GM18867 (cell line): ENCODE measurements at regions not wholly inside any gene's neighbourhood (a gene's known extent, or its start where the extent isn't known, plus 50 kb on each side); places are given as distances from the start of the nearest gene placed in this dataset.

Source experiments
- ATAC-seq: cut with Tn5 transposase; IDR thresholded peaks from one replicate; pipeline ENCODE4 v1.9.1; 2021; ENCODE audit warnings: mild to moderate bottlenecking, moderate library complexity; ENCODE audit not compliant: unreplicated experiment

- ATAC-seq: no peak
Measured at GRCh38 chr6:103255132-103255531, 1604.6 kb downstream of the HACE1 start.

DNA sequence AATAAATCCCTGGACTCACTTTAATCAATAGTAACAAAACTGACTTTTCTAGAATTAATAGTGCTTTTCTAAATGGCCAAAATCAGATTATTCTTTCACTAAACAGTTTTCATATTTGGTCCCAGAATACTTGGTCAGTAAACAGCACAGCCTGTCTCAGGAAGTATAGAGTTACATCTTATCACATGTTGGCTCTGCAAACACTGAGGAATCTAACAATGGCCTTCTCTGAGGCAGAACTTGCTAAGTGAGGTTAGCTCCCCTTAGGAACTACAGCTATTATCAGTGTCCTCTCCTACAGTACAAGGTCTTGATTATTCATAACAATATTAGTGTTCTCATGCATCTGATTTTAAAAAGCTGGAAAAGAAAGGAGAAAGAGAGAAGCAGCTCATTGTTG is 1622.8 kb downstream of the HACE1 start:
- ATAC-seq: no peak

- no peak for ATAC-seq
Measured at GRCh38 chr6:103231181-103231580, 1628.5 kb downstream of the HACE1 start.

DNA sequence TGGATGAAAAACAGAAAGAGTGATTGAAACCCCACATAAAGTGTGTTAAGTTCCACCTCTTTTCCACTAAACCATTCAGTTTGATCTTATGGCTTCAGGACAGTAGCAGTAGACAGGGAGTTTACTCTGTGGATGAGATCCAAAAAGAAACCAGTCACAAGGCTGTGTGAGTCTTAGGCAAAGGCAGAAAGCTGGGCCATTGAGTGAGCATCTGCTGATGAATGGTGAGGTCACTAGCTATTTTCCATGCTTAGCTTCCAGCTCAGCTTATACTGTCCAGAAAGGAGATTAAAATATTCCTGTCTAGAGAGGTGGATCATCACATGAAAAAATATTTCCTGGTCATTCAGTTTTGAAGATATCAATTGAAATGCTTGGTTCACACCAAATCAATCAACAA is 1643.9 kb downstream of the HACE1 start:
- no peak for ATAC-seq

- no peak for ATAC-seq
Measured at GRCh38 chr6:103210686-103211085, 1649.0 kb downstream of the HACE1 start.

DNA sequence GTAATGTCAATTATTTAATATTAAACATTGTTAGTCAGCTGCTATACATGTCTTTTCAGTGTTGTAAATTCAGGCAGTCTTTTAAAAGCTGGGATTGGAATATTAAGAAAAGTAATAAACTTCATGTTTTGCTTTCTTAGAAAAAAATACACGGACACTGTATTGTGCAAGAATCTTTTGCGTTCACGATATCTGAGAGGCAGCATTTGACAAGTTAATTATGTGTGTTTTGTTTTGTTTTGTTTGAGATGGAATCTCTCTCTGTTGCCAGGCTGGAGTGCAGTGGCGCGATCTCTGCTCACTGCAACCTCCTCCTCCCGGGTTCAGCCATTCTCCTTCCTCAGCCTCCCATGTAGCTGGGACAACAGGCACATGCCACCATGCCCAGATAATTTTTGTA is 1661.3 kb downstream of the HACE1 start:
- ATAC-seq: no peak

DNA sequence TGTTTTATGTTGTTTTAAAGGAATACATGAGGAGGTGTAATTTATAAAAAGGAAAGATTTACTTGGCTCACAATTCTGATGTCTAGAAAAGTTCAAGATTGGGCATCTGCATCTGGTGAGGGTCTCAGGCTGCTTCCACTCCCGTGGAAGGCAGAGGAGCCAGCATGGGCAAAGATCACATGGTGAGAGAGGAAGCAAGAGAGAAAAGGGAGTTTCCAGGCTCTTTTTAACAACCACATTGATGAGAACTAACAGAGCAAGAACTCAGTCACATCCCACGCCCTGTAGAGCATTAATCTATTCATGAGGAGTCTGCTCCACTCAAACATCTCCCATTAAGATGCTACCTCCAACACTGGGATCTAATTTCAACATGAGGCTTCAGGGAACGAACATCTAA is 1666.3 kb downstream of the HACE1 start:
- ATAC-seq: peak; percentile 40

DNA sequence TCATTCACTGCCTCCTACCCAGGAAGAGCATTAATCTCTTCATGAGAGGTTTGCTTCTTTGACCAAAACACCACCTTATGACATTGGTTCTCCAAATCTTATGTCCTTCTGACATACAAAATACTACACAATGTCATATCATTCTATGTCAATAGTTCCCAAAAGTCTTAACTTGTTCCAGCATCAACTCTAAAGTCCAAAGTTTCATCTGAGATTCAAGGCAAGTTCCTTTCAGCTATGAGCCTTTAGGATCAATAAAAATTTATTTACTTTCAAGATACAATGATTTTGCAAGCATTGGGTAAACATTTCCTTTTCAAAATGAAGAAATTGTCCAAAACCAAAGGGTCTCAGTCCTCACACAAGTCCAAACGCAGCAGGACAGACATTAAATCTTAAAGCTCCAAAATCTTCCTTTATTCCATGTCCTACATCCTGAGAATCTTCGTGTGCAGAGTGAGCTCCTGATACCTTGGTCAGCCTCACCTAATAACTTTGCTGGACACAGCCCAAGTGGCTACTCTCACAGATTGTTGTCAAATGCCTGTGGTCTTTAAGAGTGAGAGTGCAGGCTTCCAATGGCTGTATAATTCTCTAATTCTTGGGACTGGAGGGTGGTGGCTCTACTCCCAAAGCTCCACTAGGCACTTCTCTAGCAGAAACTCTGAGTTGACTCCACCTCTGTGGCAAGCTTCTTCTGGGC is 1668.2 kb downstream of the HACE1 start:
- no peak for ATAC-seq

- no peak for ATAC-seq
Measured at GRCh38 chr6:103184776-103185175, 1674.9 kb downstream of the HACE1 start.

GRCh38 chr6:103183831-103184411 is 1675.8 kb downstream of the HACE1 start:
- ATAC-seq: no peak

DNA sequence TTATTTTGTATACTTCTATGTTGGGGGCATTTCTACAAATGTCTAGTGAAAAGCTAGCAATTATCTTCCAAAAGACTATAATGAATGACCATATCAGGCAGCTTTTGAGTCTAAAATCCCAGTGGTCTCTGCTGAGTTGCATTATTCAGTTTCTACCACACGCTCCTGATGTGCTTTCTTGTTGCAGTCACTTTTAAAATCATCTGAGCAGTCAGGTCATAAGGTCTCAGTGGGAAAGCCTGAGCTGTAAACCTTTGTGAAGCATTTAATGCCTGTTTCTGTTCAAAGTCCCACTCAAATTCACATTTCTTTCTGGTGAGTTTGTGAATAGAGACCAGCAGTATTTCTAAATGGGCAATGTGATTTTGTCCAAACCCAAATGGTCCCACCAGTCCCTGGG is 1681.5 kb downstream of the HACE1 start:
- ATAC-seq: no peak

DNA sequence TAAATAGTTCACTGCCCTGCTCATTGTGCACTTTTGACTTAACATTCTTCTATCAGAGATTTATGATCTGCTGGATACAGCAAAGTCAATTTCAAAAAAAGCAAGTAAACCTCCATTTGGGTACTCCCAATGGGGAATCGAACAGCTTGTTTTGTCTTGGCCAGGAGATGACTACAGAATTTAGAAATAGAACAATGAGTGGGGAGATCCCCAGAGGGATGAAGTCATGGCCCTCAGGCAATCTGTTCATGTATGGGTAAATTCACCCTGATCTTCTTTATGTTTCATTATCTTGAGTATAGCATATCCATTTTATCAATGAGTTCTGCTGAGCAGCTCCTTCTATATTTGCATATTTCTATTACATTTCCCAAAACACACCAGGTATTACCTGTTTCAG is 1681.9 kb downstream of the HACE1 start:
- no peak for ATAC-seq

DNA sequence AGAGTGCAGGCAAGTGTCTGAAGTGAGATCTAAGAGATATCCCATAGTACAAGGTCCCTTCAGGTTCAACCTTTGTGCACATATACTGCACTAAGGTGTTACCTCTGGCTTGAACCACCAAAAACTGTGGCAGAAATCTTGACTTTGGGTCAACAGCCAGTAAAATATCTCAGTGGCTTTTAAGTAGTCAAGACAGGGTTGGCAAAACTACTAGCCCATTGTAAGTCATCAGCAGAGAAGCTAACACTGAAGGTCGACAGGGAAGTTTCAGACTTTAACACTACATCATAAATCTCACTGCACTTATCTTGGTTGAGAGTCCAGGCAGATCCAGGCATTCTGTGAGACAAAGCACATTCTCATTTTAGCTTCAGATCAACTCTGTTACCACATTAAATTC is 1684.7 kb downstream of the HACE1 start:
- ATAC-seq: no peak

DNA sequence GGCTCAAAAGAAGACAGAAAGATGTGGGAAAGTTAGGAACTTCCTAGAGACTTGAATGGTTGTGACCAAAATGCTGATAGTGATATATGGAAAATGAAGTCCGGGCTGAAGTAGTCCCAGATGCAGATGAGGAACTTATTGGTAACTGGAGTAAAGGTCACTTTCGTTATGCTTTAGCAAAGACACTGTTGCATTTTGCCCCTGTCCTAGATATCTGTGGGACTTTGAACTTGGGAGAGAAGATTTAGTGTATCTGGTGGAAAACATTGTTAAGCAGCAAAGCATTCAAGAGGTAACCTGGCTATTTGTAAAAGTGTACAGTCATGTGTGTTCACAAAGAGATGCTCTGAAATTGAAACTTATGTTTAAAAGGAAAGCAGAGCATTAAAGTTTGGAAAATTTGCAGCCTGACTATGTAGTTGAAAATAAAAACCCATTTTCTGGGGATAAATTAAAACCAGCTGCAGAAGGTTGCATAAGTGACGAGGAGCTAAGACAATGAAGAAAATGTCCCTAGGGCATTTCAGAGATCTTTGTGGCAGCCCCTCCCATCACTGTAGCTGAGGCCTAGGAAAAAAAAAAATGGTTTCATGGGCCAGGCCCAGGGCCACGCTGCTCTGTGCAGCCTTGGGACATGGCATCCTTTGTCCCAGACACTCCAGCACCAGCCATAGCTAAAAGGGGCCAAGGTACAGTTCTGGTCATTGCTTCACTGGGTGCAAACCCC is 1692.2 kb downstream of the HACE1 start:
- no peak for ATAC-seq

GRCh38 chr6:103154779-103155572 is 1704.7 kb downstream of the HACE1 start:
- ATAC-seq: no peak

DNA sequence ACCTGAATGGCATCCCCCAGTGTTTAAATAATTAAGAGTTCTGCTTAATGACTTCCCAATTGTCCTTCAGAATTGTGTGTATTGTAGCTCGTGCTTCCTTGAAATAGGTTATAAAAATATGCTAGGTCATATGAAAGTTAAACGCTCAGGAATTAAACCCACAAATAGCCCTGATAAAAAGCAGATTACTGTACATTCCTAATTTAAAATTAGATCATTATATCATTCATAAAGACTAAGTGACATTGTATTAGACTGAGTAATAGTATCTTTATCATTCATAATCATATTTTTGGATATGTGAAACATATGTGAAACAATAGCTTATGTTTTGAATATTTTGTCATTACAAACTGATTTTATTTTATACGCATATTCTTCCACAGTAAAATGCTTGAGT is 1706.7 kb downstream of the HACE1 start:
- ATAC-seq: no peak

GRCh38 chr6:103142902-103143301 is 1716.8 kb downstream of the HACE1 start:
- no peak for ATAC-seq

DNA sequence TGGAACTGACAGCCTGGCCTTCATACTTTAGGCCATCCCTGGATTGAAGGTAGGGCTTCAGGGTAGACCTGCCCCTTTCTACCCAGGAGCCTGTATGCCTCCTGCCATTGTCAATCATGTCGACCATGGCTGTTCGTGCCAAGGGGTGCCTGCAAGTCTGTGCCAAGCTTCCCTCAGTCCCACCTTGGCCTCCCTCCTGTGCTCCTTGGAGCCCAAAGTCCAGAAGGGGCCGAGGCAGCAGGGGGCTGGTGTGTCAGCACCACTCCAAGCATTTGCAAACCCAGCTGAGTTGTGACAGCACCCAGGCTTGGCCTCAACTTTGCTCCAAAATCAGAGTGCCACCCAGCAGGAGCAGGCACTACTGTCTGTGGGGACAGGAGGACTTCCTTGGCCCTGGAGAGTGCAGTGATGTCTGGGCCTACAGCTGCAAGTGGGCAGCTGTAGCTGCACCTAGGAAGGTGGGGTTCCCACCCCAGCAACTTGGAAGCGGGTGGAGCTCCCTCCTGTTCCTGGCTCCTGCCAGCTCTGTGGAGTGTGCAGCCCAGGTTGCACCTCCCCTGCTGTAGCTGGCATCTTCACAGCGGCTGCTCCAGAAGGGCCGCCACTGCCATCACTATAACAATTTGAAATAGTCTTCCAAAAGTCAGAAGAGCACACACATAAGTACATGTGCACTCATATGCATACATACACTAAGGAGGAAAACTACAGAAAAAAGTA is 1719.3 kb downstream of the HACE1 start:
- ATAC-seq: no peak

DNA sequence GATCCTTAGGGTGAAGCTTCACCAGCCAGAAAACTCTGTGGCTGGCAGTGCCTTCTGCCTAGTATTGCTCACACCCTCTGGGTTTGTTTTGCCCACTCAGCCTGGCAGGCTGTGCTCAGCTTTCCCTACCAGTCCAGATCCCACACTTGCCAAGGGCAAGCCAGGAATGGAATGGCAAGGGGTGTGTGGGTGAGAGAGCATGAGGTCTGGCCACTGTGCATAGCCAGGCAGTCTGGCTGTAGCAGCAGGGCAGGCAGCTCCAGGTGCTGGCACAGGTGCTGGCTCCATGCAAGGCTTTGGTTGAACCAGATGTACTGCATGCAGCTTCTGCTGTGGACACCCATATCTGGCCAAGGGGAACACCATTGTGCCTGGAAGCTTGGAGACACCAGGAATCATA is 1720.3 kb downstream of the HACE1 start:
- no peak for ATAC-seq

GRCh38 chr6:103124471-103124870 is 1731.0 kb downstream of the GRIK2 start:
- ATAC-seq: no peak
